Mucosa of descending colon (tissue), 3 donors: ENCODE measurements at regions not wholly inside any gene's neighbourhood (a gene's known extent, or its start where the extent isn't known, plus 50 kb on each side); places are given as distances from the start of the nearest gene placed in this dataset.

ENCODE experiments used
- ATAC-seq: fragments of 200-7000 bp; cut with Tn5 transposase; one replicate; pipeline ENCODE4 v1.9.1; 2020; ENCODE audit warnings: mild to moderate bottlenecking, moderate library complexity
- DNase-seq, 3 donors: peaks; one replicate each; pipeline ENCODE4 v3.0.0-alpha.2; 2020
- H3K36me3 ChIP-seq: fragments of 200-600 bp; one replicate; pipeline ENCODE4 v1.8.0; 2021; ENCODE audit warnings: low read depth, mild to moderate bottlenecking
- H3K4me1 ChIP-seq: fragments of 200-600 bp; one replicate; pipeline ENCODE4 v1.8.0; 2021; ENCODE audit warnings: low read depth, mild to moderate bottlenecking
- H3K4me3 ChIP-seq: fragments of 200-600 bp; one replicate; pipeline ENCODE4 v1.8.0; 2021; ENCODE audit warnings: mild to moderate bottlenecking
- H3K9me3 ChIP-seq: fragments of 200-600 bp; one replicate; pipeline ENCODE4 v1.8.0; 2021; ENCODE audit warnings: mild to moderate bottlenecking
- CTCF ChIP-seq: fragments of 200-600 bp; IDR thresholded peaks from one replicate; pipeline ENCODE4 v1.8.0; 2022; ENCODE audit warnings: antibody characterized with exemption, mild to moderate bottlenecking
- intact Hi-C, 2 donors: fragments of 100-400 bp; cut with DNase I in 1 of 2; cut with micrococcal nuclease in 1 of 2; formaldehyde crosslinking; loops; one replicate each; pipeline versions ENCODE4 v1.11.0 to v1.11.1; 2022; cut with DNase I, micrococcal nuclease
- donor health status: DM: no; HTN: no; CAD: no; lungs with moderate emphysema.
- donor health status: DM: no; HTN: no; CAD: no.
- donor health status: DM: no; HTN: yes; CAD: no.

- H3K4me3 ChIP-seq: no peak overlapping the region
- intact Hi-C loops: no loop called here
- ATAC-seq: no peak
- H3K36me3 ChIP-seq: no peaks in the 10 kb centered on the region
- no peaks in the 10 kb centered on the region for H3K4me1 ChIP-seq
- no peaks in the 10 kb centered on the region for H3K9me3 ChIP-seq
- no peak for TF ChIP-seq CTCF
- DNase-seq: no peak
These were observed 555.2 kb downstream of the OMA1 start for GRCh38 chr1:57991289-57991688.

- Histone ChIP-seq H3K4me3 (no peak overlapping the region), H3K4me1 (no peaks in the 10 kb centered on the region), H3K9me3 (no peaks in the 10 kb centered on the region), H3K36me3 (no peaks in the 10 kb centered on the region)
- intact Hi-C loops: no loop called here
- DNase-seq (no peak), ATAC-seq (no peak)
- no peak for TF ChIP-seq CTCF
These were observed 556.6 kb downstream of the OMA1 start for GRCh38 chr1:57989877-57990276.

- no peaks in the 10 kb centered on the region for H3K36me3 ChIP-seq
- TF ChIP-seq CTCF: no peak
- no peak overlapping the region for H3K4me3 ChIP-seq
- ATAC-seq: no peak
- DNase-seq: no peak
- H3K4me1 ChIP-seq: no peaks in the 10 kb centered on the region
- no peaks in the 10 kb centered on the region for H3K9me3 ChIP-seq
- intact Hi-C loops: no loop called here
These were observed 559.0 kb downstream of the OMA1 start for GRCh38 chr1:57987523-57987922.

GRCh38 chr1:57986432-57986831 is 560.1 kb downstream of the OMA1 start:
- no peak for TF ChIP-seq CTCF
- intact Hi-C loops: no loop called here
- Histone ChIP-seq H3K36me3 (no peaks in the 10 kb centered on the region), H3K4me3 (no peak overlapping the region), H3K4me1 (no peaks in the 10 kb centered on the region), H3K9me3 (no peaks in the 10 kb centered on the region)
- no peak for ATAC-seq
- DNase-seq: no peak

GRCh38 chr1:57984277-57984676 is 560.4 kb upstream of the DAB1 start:
- no peak for TF ChIP-seq CTCF
- no peaks in the 10 kb centered on the region for H3K9me3 ChIP-seq
- H3K36me3 ChIP-seq: no peaks in the 10 kb centered on the region
- H3K4me1 ChIP-seq: no peaks in the 10 kb centered on the region
- DNase-seq (no peak), ATAC-seq (no peak)
- H3K4me3 ChIP-seq: no peak overlapping the region
- intact Hi-C loops: no loop called here

GRCh38 chr1:57983441-57983840 is 559.6 kb upstream of the DAB1 start:
- intact Hi-C loops: no loop called here

More at GRCh38 chr1:57983441-57983840, 559.6 kb upstream of the DAB1 start:
- Histone ChIP-seq H3K9me3 (no peaks in the 10 kb centered on the region), H3K4me1 (no peaks in the 10 kb centered on the region), H3K36me3 (no peaks in the 10 kb centered on the region), H3K4me3 (no peak overlapping the region)
- no peak for ATAC-seq
- no peak for DNase-seq
- TF ChIP-seq CTCF: no peak
